OCI-LY1 (cell line): ENCODE measurements at regions not wholly inside any gene's neighbourhood (a gene's known extent, or its start where the extent isn't known, plus 50 kb on each side); places are given as distances from the start of the nearest gene placed in this dataset.

Source experiments
- CTCF ChIP-seq: fragments of 200-600 bp; sonication (generic), shearing (Covaris generic); IDR thresholded peaks from 2 replicates; pipeline ENCODE4 v1.5.1; 2017; ENCODE audit warnings: mild to moderate bottlenecking, antibody characterized with exemption, low read length, moderate library complexity, mixed read lengths
- EZH2 ChIP-seq: fragments of 200-600 bp; sonication (generic), shearing (Covaris generic); IDR thresholded peaks from 2 replicates; pipeline ENCODE4 v1.8.0; 2017; ENCODE audit warnings: borderline replicate concordance, mixed run types, mild to moderate bottlenecking, antibody characterized with exemption, low read length, moderate library complexity, mixed read lengths

- TF ChIP-seq CTCF (no peak), EZH2 (no peak)
These were observed 113.3 kb upstream of the ALX4 start for GRCh38 chr11:44423289-44423688.
